ELR (cell line): ENCODE measurements at regions not wholly inside any gene's neighbourhood (a gene's known extent, or its start where the extent isn't known, plus 50 kb on each side); places are given as distances from the start of the nearest gene placed in this dataset.
"Not testable (repeated sequence)": the region's sequence is repeated elsewhere in the genome, so short reads cannot be mapped to it uniquely, and the experiment has no call there.

Experiments used
- DNase-seq: peaks from one replicate; pipeline ENCODE4 v3.0.0-alpha.2; 2015; ENCODE audit warnings: low read depth

DNA sequence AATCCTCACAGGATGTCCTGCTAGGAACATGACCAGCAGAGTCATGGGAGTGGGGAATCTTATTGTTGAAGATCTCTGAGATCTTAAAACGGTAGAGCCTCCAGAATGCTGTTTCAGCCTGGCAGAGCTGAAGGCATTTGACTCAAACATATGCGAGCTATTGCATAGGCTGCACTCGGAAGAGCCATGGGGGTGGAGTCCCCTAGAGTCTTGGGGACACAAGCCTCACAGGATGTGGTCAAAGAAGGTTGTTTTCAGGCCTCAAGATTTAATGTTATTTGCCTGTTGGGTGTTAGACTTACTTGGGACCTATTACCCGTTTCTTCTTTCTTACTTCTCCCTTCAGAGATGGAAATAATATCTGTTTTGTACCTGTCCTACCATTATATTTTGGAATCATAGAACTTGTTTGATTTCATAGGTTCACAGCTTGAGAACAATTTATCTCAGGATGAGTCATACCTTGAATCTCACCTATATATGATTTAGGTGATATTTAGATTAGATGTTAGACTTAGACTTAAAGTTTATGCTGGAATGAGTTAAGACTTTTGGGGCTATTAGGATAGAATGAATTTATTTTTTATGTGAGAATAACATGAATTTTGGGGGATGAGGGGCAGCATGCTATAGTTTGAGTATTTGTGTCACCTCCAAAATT lies 172.2 kb upstream of the ATP2B1 start:
- DNase-seq = no peak

DNA sequence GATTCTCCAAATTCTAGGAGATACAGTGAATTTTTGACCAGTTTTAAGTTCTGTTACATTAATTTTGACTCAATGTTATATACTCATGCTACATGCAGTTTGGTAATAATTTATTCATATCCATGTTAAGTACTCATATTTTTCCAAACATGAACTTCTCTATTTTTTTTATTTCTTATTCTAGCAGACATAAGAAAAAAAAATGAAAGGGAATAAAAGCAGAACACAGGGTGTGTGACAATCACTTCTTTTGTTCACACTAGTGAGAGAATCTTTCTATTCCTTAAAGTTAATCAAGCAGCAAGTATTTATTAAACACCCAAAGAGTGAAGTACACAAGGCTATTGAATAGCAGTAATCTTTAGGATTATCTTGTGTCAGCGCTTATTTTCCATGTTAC lies 171.1 kb upstream of the ATP2B1 start:
- DNase-seq = no peak

DNA sequence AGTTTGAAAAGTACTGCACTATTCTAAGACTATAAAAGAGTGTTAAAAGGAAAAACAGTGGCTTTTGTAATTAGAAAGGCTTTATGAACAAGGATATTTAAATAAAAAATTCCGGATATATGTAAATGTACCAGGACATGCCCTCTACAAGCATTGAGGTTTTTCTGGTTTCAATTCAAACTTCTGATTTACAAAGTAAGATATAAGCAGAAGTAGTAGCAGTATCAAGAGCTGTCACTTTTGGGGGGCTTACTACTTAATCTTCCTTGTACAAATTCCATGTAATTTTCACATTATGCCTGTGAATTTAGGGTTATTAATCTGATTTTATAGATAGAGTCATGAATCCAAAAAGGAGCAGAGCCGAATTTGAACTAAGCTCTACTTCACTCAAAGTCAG lies 170.3 kb upstream of the ATP2B1 start:
- no peak for DNase-seq

DNA sequence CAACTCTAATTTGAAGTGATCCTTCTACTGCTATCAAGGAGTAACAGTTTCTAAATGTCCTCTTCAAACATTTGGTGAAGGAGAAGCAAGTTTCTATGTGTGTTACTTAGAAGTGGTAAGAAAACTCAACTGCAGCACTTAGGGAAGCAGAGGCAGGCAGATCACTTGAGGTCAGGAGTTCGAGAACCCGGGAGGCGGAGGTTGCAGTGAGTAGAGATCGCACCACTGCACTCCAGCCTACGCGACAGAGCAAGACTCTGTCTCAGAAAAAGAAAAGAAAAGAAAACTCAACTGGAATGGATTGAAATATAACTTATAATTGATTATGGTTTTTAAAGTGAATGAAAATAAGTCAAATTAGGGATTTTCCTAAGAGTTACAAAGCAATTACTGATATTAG lies 169.7 kb upstream of the ATP2B1 start:
- DNase-seq = no peak

DNA sequence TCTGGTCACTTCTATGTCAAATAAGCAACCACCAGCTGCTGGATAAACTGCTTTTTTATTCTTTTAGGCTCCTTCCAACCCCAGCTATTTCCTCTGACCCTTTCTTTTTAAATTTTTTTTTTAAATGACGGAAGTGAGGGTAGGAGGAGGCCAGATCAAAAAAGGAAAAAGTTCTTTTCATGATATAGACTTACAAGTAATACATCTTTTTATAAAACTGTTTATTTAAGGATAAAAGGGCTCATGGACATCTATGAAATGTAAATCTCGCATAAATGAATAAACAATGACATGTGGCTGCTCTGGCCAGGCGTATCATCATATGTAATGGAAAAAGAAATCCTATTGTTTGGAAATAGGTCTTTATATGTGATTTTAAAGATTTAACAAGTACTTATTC lies 169.0 kb upstream of the ATP2B1 start:
- no peak for DNase-seq

DNA sequence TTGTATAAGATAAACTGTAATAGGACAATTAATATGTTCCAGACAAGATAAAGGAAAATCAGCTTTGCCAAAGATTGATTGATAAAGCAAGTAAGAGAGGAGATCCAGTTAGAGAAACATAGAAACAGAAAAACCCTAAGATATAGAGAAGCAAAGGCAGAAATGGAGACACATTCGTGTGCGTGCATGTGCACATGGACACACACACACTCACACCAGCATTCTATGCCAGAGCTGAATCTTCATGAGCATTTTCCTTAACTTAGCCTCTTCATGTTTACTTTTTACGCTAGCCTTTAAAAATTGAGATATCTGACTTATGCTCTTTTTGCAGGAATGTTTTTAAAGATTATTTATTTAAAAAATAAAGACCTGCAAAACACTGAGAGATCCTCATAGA lies 168.5 kb upstream of the ATP2B1 start:
- no peak for DNase-seq

DNA sequence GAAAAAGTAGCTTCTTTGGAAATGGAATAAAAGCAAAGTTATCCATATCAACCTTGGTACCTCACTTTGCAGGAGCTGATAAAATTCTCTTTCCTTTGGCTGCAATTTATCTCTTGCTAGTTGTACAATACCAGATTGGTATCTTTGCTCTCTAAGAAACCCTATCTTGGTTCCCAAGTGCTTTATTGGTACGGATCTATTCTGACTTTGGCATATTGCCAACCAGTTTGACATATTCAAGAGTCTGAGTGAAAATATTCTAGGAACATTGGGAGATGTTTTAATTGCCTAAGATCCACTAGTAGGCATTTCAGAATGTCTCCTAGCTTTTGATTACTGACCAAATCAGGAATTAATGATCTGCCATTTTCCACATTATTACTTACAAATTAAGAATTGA lies 167.2 kb upstream of the ATP2B1 start:
- no peak for DNase-seq

DNA sequence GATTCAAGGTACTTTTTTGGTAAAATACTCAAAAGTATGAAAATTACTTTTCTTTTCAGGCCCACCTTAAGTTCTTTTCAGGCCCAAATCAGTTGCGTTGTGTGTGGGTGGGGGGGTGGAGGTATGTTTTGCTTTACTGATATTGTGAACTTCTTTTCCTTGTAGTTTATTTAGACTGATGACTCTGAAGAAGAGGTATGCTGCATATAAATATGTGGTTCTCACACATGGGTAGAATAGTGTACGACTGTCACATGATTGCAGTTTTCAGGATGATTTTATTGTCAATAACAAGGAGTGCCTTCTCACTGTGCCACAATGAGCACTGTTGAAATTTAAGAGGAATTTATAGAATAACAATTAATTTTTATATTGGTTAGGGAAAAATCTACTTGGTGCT lies 166.6 kb upstream of the ATP2B1 start:
- peak; percentile 59 for DNase-seq

DNA sequence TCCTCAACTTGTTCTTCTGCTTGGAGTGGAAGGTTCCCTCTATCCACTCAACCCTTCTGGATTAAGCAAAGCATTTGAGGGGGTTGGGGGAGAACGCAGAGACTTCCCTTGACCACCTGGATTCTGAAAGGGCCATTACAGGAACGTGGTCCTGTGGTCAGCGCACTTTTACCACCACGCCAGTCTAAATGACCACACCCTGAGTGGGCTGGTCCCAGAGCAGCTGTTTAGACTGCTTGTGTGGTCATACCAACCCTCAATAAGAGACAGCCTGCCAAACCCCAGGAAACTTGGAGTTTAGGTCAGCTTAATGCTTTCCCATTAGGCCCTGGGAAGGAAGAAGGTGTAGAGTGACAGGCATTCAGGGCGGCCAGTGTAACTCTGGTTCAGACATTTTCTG lies 165.5 kb upstream of the ATP2B1 start:
- DNase-seq = no peak

DNA sequence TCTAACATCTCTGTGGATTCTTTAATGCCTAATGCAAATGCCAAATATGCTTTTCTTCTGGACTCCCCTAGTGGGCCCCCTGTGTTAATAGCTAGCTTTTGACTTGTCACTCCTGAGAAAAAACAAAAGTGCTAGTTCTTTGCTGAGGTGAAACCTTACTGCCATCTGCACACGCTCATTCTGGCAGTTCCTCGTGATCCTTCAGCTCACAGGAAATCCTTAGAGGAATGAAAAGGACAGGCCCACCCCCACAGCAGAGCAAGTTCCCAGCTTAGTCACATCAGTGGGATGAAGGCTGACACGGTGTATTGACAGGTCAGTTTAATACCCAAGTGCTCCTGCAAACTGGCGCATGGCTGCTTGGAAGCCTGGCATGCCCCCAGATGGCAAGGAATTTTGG lies 165.1 kb upstream of the ATP2B1 start:
- DNase-seq = no peak

DNA sequence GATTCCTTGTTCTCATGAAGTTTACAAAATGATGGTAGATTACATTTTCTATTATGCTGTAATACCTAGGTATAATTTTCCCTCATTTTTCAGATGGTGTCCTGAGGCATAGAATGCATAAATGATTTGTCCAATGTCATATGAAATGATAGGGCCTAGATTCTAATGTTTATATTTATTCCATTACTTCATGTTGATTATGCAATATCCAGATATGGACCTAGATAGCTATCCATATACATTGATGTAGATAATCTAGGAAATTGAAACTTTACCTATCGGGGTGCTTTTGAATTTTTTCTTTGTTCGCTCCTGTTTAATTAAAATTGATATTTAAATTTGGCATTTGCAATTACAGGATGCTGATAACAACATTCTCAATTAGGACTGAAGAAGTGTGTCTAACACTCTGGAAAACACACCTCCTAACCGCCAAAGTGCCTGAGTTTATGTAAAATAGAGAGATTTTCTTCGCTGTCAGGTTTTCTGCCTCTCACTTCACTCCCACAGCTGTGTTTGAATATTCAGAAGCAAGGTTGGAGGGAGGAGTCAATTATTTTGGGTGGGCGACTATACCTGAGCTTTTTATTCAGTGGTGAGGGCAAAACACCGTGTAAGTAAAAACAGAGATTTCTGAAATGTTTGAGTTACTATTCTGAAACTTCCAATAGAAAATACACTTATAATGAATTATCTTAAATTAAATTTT lies 164.4 kb upstream of the ATP2B1 start:
- DNase-seq = no peak

DNA sequence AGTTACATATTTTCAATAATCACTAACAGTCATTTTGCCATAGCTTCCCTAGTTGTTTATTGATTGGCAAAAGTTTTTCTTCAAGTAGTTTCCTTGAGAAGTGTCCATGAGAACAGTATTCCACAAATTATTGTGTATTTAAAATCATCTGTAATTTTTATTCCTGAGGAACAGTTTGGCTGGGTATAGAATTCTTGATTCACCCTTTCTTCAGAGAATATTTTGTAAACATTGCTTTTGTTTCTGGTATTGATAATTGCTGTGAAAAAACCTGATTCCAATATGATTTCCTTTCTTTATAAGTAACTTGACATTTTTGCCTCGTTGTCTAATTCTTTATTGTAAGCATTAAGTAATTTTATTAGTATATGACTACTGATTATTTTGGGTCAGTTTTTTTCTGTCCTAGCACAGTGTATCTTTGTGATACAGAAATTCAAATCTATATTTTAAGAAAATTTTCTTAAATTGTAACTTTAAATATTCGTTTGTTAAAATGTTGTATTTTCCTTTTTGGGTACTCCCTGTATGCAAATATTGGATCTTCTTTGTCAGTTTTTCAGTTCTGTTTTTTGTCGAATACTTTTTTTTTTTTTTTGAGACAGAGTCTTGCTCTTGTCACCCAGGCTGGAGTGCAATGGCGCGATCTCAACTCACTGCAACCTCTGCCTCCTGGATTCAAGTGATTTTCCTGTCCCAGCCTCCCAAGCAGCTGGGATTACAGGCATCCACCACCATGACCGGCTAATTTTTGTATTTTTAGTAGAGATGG lies 162.0 kb upstream of the ATP2B1 start:
- DNase-seq = no peak

DNA sequence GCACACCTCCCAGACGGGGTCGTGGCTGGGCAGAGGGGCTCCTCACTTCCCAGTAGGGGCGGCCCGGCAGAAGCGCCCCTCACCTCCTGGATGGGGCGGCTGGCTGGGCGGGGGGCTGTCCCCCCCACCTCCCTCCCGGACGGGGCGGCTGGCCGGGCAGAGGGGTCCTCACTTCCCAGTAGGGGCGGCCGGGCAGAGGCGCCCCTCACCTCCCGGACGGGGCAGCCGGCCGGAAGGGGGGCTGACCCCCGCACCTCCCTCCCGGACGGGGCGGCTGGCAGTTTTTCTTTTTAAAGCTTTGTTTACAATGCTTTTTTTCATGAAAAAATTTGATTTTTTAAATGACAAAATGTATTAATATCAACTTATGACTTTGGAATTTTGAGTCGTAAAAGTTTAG lies 159.0 kb upstream of the ATP2B1 start:
- not testable (repeated sequence) for DNase-seq

DNA sequence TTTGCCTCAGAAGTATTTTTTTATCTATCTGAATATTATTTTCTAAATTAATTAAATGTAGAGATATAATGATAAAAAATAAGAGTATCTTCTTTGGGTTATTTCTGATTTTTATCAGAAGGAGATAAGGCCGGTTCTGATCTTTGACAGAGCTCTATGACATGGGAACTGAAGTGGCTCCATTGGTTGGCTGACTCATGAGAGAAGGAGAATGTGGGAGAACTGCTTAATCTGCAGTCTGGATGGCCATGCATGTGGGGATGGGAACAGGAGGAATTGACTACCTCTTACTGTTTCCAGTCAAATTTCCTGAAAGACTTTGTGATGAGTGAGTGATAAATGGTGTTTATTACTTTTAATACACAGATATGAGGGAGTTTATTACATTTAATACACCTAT lies 155.8 kb upstream of the ATP2B1 start:
- no peak for DNase-seq

DNA sequence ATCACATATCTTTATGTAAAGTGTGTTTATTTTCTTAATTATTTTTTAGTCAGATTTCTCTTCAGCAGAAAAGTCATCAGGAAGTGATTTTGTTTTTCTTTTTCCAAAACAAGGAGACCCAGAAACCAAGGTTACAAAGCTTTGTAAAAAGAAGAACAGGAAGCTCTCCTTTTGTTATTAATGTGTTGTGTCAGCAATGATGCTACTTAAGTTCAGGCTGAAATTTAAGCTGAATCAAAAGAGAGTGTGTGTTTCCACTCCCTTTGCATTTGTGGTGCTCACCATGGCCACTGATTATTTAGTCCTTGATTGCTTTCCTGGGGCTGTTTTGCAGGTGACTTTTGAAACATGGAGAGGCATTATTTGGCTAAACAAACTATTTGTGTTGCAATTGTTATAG lies 155.3 kb upstream of the ATP2B1 start:
- no peak for DNase-seq

DNA sequence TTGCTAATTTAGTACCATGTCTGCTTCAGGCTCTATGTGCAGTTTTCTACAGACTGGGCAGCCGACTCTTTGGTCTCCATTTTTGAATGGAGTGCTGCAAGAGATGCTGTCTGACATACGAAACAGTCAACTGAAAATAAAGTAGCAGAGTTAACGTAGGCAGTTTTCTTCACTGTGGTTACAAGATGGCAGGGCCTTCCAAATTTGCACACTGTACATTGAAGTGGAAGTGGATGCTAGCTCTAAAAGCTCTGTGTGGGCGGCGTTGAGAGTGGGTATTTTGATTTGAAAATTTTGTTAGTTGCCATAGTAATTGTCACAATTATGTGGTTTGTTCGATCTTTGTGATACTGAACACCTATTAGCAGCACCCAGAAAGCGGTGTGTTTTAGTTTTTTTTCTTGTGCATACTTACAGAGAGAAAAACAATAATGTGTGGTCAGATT lies 154.9 kb upstream of the ATP2B1 start:
- DNase-seq = no peak

DNA sequence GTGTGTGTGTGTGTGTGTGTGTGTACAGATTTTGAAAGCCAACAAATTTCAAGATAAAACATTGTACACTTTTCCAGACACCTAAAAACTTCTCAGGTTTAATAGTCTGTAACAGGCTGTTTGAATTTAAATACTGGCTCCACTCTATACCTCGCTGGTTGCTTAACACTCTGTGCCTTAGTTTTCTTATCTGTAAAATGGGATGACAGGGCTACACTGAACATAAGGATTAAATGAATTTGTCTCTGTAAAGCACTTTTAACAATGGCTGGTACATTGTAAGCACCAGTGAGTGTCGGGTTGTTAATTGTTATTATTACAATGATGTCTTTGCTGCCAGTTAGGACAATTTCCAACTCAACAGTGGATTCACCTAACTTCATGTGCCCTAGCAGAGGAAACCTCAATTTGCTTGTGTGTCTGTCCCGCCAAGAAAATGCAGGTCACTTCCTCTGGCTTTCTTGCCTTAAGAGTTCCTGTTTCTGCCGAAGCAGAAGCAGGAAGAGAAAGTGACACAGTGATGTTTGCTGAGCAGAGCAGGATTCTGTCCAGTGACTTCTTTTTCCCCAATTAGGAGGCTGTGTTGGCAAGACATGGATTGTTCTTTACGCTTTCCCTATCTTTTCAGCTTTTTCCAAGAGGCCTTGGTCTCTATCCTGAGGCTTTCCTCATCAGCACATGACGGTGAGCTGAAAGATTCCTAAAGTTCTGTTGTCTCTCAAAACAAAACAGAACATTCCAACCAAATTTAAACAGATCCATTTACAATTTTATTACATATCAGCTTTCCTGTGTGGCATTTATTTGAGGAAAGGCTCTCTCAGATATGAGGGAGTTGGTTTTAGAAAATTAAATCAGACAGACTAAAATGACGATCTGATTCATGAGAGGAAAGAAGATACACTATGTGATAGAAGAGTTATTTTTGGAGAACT lies 154.1 kb upstream of the ATP2B1 start:
- DNase-seq = peak; percentile 30

DNA sequence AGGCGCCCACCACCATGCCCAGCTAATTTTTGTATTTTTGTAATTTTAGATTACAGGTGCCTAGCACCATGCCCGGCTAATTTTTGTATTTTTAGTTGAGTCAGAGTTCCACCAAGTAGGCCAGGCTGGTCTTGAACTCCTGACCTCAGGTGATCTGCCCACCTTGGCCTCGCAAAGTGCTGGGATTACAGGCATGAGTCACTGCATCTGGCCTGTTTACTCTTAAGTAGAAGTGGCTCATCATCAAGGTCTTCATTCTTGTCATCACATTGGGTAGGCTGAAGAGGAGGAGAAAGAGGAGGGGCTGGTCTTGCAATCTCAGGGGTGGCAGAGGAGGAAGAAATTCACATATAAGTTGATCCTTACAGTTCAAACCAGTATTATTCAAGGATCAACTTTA lies 152.4 kb upstream of the ATP2B1 start:
- DNase-seq = peak; percentile 41

DNA sequence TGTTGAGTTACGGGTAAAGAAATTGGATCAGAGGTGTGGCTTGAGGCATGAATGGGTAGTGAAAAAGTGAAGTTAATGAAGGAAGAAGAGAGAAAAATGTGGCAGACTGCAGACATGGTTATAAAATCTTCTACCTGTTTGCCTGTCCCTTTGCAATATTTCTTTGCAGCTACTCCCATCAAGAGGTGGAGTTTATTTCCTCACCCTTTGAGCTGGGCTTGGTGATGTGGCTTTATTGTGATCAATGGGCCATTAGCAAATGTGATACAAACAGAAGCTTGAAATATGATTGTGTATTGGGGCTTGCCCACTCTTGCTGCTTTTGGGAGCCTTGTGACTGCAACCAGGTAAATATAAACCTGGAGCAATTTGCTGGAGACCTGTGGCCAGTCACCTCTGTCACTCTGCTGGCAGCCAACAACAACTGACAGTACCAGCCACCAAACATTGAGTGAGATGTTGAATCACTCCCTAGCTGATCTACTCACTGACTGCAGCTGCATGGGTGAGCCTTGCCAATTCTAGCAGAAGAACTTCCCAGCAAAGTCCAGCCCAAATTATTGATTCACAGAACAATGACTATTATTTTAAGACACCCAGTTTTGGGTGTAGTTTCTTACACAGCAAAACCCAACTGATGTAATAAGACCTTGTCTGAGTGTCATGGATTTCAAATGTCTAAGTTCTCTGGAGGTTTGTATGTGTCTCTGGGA lies 151.0 kb upstream of the ATP2B1 start:
- DNase-seq = no peak

DNA sequence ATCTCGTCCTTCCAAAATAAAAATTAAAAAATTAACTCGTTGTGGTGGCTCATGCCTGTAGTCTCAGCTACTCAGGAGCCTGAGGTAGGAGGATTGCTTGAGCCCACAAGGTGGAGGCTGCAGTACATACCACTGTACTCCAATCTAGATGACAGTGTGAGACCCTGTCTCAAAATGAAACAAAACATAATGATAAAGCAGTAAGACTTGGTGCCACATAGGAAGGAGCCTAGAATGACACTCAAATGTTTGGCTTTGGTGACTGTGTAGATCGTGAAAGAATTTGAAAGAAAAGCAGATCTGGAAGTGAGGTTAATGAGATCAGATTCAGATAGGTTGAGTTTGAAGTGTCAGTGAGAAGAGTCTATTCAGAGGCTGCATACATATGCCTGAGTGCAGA lies 150.1 kb upstream of the ATP2B1 start:
- DNase-seq = no peak

DNA sequence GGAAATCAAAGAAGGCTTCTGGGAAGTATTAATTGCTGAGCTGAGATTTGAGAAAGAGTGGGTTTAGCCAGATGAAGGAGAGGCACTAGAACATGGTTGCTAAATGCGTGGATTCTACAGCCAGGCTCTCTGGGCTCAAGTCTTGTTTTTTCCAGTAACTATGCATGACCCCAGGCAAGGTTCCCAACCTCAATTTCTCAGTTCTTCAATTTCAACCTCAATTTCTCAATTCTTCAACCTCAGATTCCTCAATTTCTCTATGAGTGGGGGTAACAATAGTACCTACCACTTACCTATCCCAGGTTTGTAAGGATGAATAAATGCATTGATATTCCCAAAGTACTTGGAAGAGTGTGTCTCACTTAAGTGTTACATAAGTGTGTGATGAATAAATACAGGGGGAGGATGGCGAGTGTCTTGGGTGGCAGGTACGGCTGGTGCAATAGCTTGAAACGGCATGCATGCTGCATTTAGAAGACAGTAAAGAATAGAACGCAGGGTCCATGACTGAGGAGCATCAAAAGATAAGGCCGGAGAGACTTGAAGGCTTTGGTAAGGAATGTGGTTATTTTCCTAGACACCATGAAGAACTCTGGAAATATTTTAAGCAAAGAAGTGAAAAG lies 149.1 kb upstream of the ATP2B1 start:
- no peak for DNase-seq
